ENCODE measurements at regions not wholly inside any gene's neighbourhood (a gene's known extent, or its start where the extent isn't known, plus 50 kb on each side); places are given as distances from the start of the nearest gene placed in this dataset.

GRCh38 chr14:38669027-38669426 is 413.1 kb upstream of the CLEC14A start:
- TF ChIP-seq PTBP1 (IDR thresholded peaks at IDR 0.05; ENCODE audit: low read depth, low read length) (no peak), NCOA6 (IDR thresholded peaks at IDR 0.05) (no peak), SIX5 (IDR thresholded peaks at IDR 0.05; ENCODE audit: borderline replicate concordance in 1 of 2, insufficient read depth in 1 of 2, low read depth in 1 of 2, low read length in 2 of 2) (no peak), THAP12 (CRISPR knock-in tag; IDR thresholded peaks at IDR 0.05) (no peak)
- TF ChIP-seq, protein P1, sequence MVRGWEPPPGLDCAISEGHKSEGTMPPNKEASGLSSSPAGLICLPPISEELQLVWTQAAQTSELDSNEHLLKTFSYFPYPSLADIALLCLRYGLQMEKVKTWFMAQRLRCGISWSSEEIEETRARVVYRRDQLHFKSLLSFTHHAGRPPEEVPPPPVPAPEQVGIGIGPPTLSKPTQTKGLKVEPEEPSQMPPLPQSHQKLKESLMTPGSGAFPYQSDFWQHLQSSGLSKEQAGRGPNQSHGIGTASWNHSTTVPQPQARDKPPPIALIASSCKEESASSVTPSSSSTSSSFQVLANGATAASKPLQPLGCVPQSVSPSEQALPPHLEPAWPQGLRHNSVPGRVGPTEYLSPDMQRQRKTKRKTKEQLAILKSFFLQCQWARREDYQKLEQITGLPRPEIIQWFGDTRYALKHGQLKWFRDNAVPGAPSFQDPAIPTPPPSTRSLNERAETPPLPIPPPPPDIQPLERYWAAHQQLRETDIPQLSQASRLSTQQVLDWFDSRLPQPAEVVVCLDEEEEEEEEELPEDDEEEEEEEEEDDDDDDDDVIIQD (CRISPR knock-in tag; IDR thresholded peaks at IDR 0.05): no peak
- 5% methylated on average over 3 of the region's 3 CpGs for WGBS (ENCODE audit: insufficient coverage, low coverage, missing lambda C conversion rate)
- no peaks in the 10 kb centered on the region for H3K27me3 ChIP-seq (ENCODE audit: control insufficient read depth in 2 of 2, insufficient read depth in 2 of 2, low read length in 2 of 2)
- no peak overlapping the region for H2AFZ ChIP-seq (ENCODE audit: low read depth, low read length)
- no peak overlapping the region for H3K27ac ChIP-seq (ENCODE audit: extremely low read depth, low read depth, low read length)
- H4K20me1 ChIP-seq (replicated peaks; ENCODE audit: control insufficient read depth, insufficient read depth, low read length): no peaks in the 10 kb centered on the region
- in situ Hi-C loops (cut with MboI) (no loop called here), intact Hi-C loops (cut with micrococcal nuclease) (no loop called here)
- no peak for DNase-seq (ENCODE audit: extremely low read depth in 1 of 4, low spot score in 3 of 4)
- CTCF ChIA-PET (ENCODE audit: low intra/inter-chr PET ratio): no interaction called here
- H3K9me3 ChIP-seq (replicated peaks; ENCODE audit: control insufficient read depth, insufficient read depth, low read depth, low read length): no peaks in the 10 kb centered on the region
- H3K4me2 ChIP-seq (ENCODE audit: insufficient read depth, low read length): no peak overlapping the region
- no peaks in the 10 kb centered on the region for H3K4me1 ChIP-seq (replicated peaks in 1 of 2; ENCODE audit: control insufficient read depth in 2 of 2, insufficient read depth in 2 of 2, low read length in 2 of 2)
- no peak overlapping the region for H3K9ac ChIP-seq (ENCODE audit: insufficient read depth in 1 of 2, low read depth in 2 of 2, low read length in 2 of 2)
- H3K4me3 ChIP-seq: no peak overlapping the region
- H3K36me3 ChIP-seq (ENCODE audit: control insufficient read depth, insufficient read depth, low read length): no peaks in the 10 kb centered on the region
- no peaks in the 10 kb centered on the region for H3K79me2 ChIP-seq (ENCODE audit: control insufficient read depth, insufficient read depth, low read length)
- no TSS peak for BruUV-seq (replicated peaks)
- no peak for FAIRE-seq
- no peaks in the 10 kb centered on the region for H3K9me1 ChIP-seq (ENCODE audit: control insufficient read depth, insufficient read depth, low read length)
- ATAC-seq: no peak
- POLR2A ChIA-PET: no interaction called here
